ENCODE measurements at regions not wholly inside any gene's neighbourhood (a gene's known extent, or its start where the extent isn't known, plus 50 kb on each side); places are given as distances from the start of the nearest gene placed in this dataset.

GRCh38 chr2:120828829-120829632 lies 93.4 kb downstream of the GLI2 start:
- DNase-seq (ENCODE audit: low spot score) = no peak
- FAIRE-seq = no peak

GRCh38 chr2:120829633-120830025 lies 94.0 kb downstream of the GLI2 start:
- no peak for FAIRE-seq
- DNase-seq (ENCODE audit: low spot score) = no peak

- FAIRE-seq (no peak), DNase-seq (ENCODE audit: low spot score) (no peak)
Measured at GRCh38 chr2:120830096-120830830, 94.6 kb downstream of the GLI2 start.

- no peak for FAIRE-seq
- DNase-seq (ENCODE audit: low spot score) = no peak
Measured at GRCh38 chr2:120831086-120831485, 95.4 kb downstream of the GLI2 start.

GRCh38 chr2:120831891-120832290 lies 96.2 kb downstream of the GLI2 start:
- DNase-seq (ENCODE audit: low spot score) (no peak), FAIRE-seq (no peak)

GRCh38 chr2:120832296-120833070 lies 96.8 kb downstream of the GLI2 start:
- DNase-seq (ENCODE audit: low spot score) = no peak
- FAIRE-seq = no peak

- FAIRE-seq (no peak), DNase-seq (ENCODE audit: low spot score) (no peak)
Measured at GRCh38 chr2:120833127-120833675, 97.5 kb downstream of the GLI2 start.

GRCh38 chr2:120834206-120834605 lies 98.5 kb downstream of the GLI2 start:
- FAIRE-seq = no peak

GRCh38 chr2:120836281-120836680 lies 100.6 kb downstream of the GLI2 start:
- DNase-seq (ENCODE audit: low spot score) = no peak
- no peak for FAIRE-seq

More at GRCh38 chr2:120834206-120834605, 98.5 kb downstream of the GLI2 start:
- no peak for DNase-seq (ENCODE audit: low spot score)

- no peak for FAIRE-seq
- no peak for DNase-seq (ENCODE audit: low spot score)
Measured at GRCh38 chr2:120840795-120841487, 105.3 kb downstream of the GLI2 start.

GRCh38 chr2:120842456-120843439 lies 107.1 kb downstream of the GLI2 start:
- DNase-seq (ENCODE audit: low spot score) (no peak), FAIRE-seq (no peak)

- DNase-seq (ENCODE audit: low spot score) = no peak
- no peak for FAIRE-seq
Measured at GRCh38 chr2:120844070-120844738, 108.5 kb downstream of the GLI2 start.

- FAIRE-seq (no peak), DNase-seq (ENCODE audit: low spot score) (no peak)
Measured at GRCh38 chr2:120845277-120845676, 109.6 kb downstream of the GLI2 start.

GRCh38 chr2:120846406-120847095 lies 110.9 kb downstream of the GLI2 start:
- FAIRE-seq = no peak
- DNase-seq (ENCODE audit: low spot score) = no peak

- DNase-seq (ENCODE audit: low spot score) = no peak
- no peak for FAIRE-seq
Measured at GRCh38 chr2:120847700-120848321, 112.1 kb downstream of the GLI2 start.

GRCh38 chr2:120849278-120849677 lies 113.6 kb downstream of the GLI2 start:
- no peak for FAIRE-seq

GRCh38 chr2:120850551-120850950 lies 114.9 kb downstream of the GLI2 start:
- no peak for DNase-seq (ENCODE audit: low spot score)
- no peak for FAIRE-seq

More at GRCh38 chr2:120849278-120849677, 113.6 kb downstream of the GLI2 start:
- DNase-seq (ENCODE audit: low spot score) = no peak

- DNase-seq (ENCODE audit: low spot score) (no peak), FAIRE-seq (no peak)
Measured at GRCh38 chr2:120851116-120851773, 115.6 kb downstream of the GLI2 start.

Measured in RCC 7860 (cell line).